HEK293 (cell line): ENCODE measurements at regions not wholly inside any gene's neighbourhood (a gene's known extent, or its start where the extent isn't known, plus 50 kb on each side); places are given as distances from the start of the nearest gene placed in this dataset.

Experiments
- CTCF ChIA-PET: fragments of 350-600 bp; formaldehyde crosslinking; extraction: SDS; loops from one replicate; lab custom pipeline; 2021; ENCODE audit warnings: antibody characterized with exemption; lab: Yijun Ruan, JAX
- POLR2A ChIA-PET: fragments of 300-600 bp; formaldehyde crosslinking; extraction: SDS; loops from one replicate; lab custom pipeline; 2020; ENCODE audit warnings: antibody characterized with exemption, inconsistent platforms; lab: Yijun Ruan, JAX
- H3K27ac ChIP-seq: fragments of 200-500 bp; sonication (Bioruptor generic); 2 replicates; pipeline ENCODE4 v1.5.1; 2014; ENCODE audit warnings: low read depth, low read length, control low read depth, inconsistent platforms; ENCODE audit errors: extremely low read depth
- H3K36me3 ChIP-seq, 2 experiments: fragments of 200-500 bp in 1 of 2; sonication (Bioruptor generic) in 1 of 2; 1 replicate in 1 of 2; 2 replicates in 1 of 2; pipeline ENCODE4 v1.5.1; 2014 to 2017; ENCODE audit warnings: inconsistent platforms in 2 of 2, low read length in 2 of 2; ENCODE audit not compliant: control insufficient read depth in 2 of 2, insufficient read depth in 1 of 2
- H3K4me1 ChIP-seq: fragments of 200-500 bp; sonication (Bioruptor generic); 2 replicates; pipeline ENCODE4 v1.5.1; 2014; ENCODE audit warnings: mild to moderate bottlenecking, low read length, inconsistent platforms; ENCODE audit not compliant: control insufficient read depth, insufficient read depth
- H3K4me3 ChIP-seq: 2 replicates; pipeline ENCODE4 v1.5.1; 2011; ENCODE audit warnings: low read depth, mild to moderate bottlenecking, control low read depth, low read length, moderate library complexity
- H3K9me3 ChIP-seq: fragments of 200-500 bp; sonication (Bioruptor generic); 2 replicates; pipeline ENCODE4 v1.5.1; 2014; ENCODE audit warnings: low read depth, low read length, inconsistent platforms; ENCODE audit not compliant: control insufficient read depth, insufficient read depth
- EGR2 ChIP-seq: fragments of 450-650 bp; formaldehyde crosslinking; IDR thresholded peaks from 2 replicates; pipeline ENCODE4 v1.5.1; 2016; ENCODE audit warnings: low read depth, missing biosample characterization, missing genetic modification characterization
- FEZF1 ChIP-seq: fragments of 450-650 bp; formaldehyde crosslinking; IDR thresholded peaks from 2 replicates; pipeline ENCODE4 v1.5.1; 2016; ENCODE audit warnings: missing biosample characterization, missing genetic modification characterization
- GLIS2 ChIP-seq: fragments of 450-650 bp; formaldehyde crosslinking; IDR thresholded peaks from 2 replicates; pipeline ENCODE4 v1.5.1; 2016; ENCODE audit warnings: missing biosample characterization, missing genetic modification characterization
- KLF10 ChIP-seq: fragments of 450-650 bp; IDR thresholded peaks from 2 replicates; pipeline ENCODE4 v1.5.1; 2018; ENCODE audit warnings: missing biosample characterization, mild to moderate bottlenecking, missing genetic modification characterization
- KLF8 ChIP-seq: fragments of 450-650 bp; formaldehyde crosslinking; IDR thresholded peaks from 2 replicates; pipeline ENCODE4 v1.5.1; 2016; ENCODE audit warnings: missing biosample characterization, missing genetic modification characterization
- PRDM4 ChIP-seq: fragments of 450-650 bp; formaldehyde crosslinking; IDR thresholded peaks from 2 replicates; pipeline ENCODE4 v1.5.1; 2017; ENCODE audit warnings: missing biosample characterization, missing genetic modification characterization
- REPIN1 ChIP-seq: fragments of 450-650 bp; formaldehyde crosslinking; IDR thresholded peaks from 2 replicates; pipeline ENCODE4 v1.5.1; 2017; ENCODE audit warnings: missing biosample characterization, missing genetic modification characterization, low read depth
- SETDB1 ChIP-seq: IDR thresholded peaks from one replicate; pipeline ENCODE4 v1.6.1; 2017; ENCODE audit warnings: mild to moderate bottlenecking, low read length, moderate library complexity, mixed read lengths; ENCODE audit not compliant: insufficient read length
- SP2 ChIP-seq: fragments of 450-650 bp; formaldehyde crosslinking; IDR thresholded peaks from 2 replicates; pipeline ENCODE4 v1.5.1; 2016; ENCODE audit warnings: missing biosample characterization, missing genetic modification characterization
- ZBTB11 ChIP-seq: fragments of 450-650 bp; formaldehyde crosslinking; conservative IDR thresholded peaks from 2 replicates; pipeline ENCODE4 v1.5.1; 2016; ENCODE audit warnings: low read depth, missing biosample characterization, missing genetic modification characterization
- ZFP37 ChIP-seq: fragments of 450-650 bp; formaldehyde crosslinking; IDR thresholded peaks from 2 replicates; pipeline ENCODE4 v1.5.1; 2016; ENCODE audit warnings: missing biosample characterization, missing genetic modification characterization
- ZFP69B ChIP-seq: fragments of 450-650 bp; formaldehyde crosslinking; IDR thresholded peaks from 2 replicates; pipeline ENCODE4 v1.5.1; 2016; ENCODE audit warnings: missing biosample characterization, missing genetic modification characterization
- ZNF114 ChIP-seq: fragments of 450-650 bp; formaldehyde crosslinking; IDR thresholded peaks from 2 replicates; pipeline ENCODE4 v1.5.0; 2017; ENCODE audit warnings: missing biosample characterization, missing genetic modification characterization
- ZNF18 ChIP-seq: fragments of 450-650 bp; formaldehyde crosslinking; IDR thresholded peaks from 2 replicates; pipeline ENCODE4 v1.5.1; 2016; ENCODE audit warnings: missing biosample characterization, missing genetic modification characterization
- ZNF221 ChIP-seq: fragments of 450-650 bp; formaldehyde crosslinking; IDR thresholded peaks from 2 replicates; pipeline ENCODE4 v1.5.1; 2017; ENCODE audit warnings: missing biosample characterization, missing genetic modification characterization, borderline replicate concordance
- ZNF266 ChIP-seq: fragments of 450-650 bp; formaldehyde crosslinking; IDR thresholded peaks from 2 replicates; pipeline ENCODE4 v1.5.1; 2016; ENCODE audit warnings: missing biosample characterization, missing genetic modification characterization, low read depth
- ZNF280D ChIP-seq: fragments of 450-650 bp; formaldehyde crosslinking; IDR thresholded peaks from 2 replicates; pipeline ENCODE4 v1.5.1; 2016; ENCODE audit warnings: missing biosample characterization, missing genetic modification characterization
- ZNF341 ChIP-seq: fragments of 450-650 bp; formaldehyde crosslinking; IDR thresholded peaks from 2 replicates; pipeline ENCODE4; 2016; ENCODE audit warnings: low read depth, missing biosample characterization, missing genetic modification characterization
- ZNF350 ChIP-seq: fragments of 450-650 bp; formaldehyde crosslinking; IDR thresholded peaks from 2 replicates; pipeline ENCODE4 v1.5.0; 2017; ENCODE audit warnings: missing biosample characterization, mild to moderate bottlenecking, missing genetic modification characterization
- ZNF433 ChIP-seq: fragments of 450-650 bp; formaldehyde crosslinking; IDR thresholded peaks from 2 replicates; pipeline ENCODE4 v1.5.1; 2016; ENCODE audit warnings: missing biosample characterization, missing genetic modification characterization, low read depth
- ZNF501 ChIP-seq: fragments of 450-650 bp; formaldehyde crosslinking; IDR thresholded peaks from 2 replicates; pipeline ENCODE4 v1.5.1; 2016; ENCODE audit warnings: missing biosample characterization, missing genetic modification characterization
- ZNF514 ChIP-seq: fragments of 450-650 bp; formaldehyde crosslinking; IDR thresholded peaks from 2 replicates; pipeline ENCODE4 v1.5.1; 2016; ENCODE audit warnings: missing biosample characterization, missing genetic modification characterization
- ZNF530 ChIP-seq: fragments of 450-650 bp; formaldehyde crosslinking; IDR thresholded peaks from 2 replicates; pipeline ENCODE4 v1.5.1; 2016; ENCODE audit warnings: low read depth, missing biosample characterization, missing genetic modification characterization
- ZNF580 ChIP-seq: fragments of 450-650 bp; formaldehyde crosslinking; IDR thresholded peaks from 2 replicates; pipeline ENCODE4 v1.5.1; 2016; ENCODE audit warnings: missing biosample characterization, missing genetic modification characterization
- ZNF776 ChIP-seq: fragments of 450-650 bp; formaldehyde crosslinking; IDR thresholded peaks from 2 replicates; pipeline ENCODE4 v1.5.0; 2017; ENCODE audit warnings: missing biosample characterization, missing genetic modification characterization, borderline replicate concordance
- ZNF777 ChIP-seq: fragments of 450-650 bp; formaldehyde crosslinking; IDR thresholded peaks from 2 replicates; pipeline ENCODE4 v1.5.1; 2017; ENCODE audit warnings: missing biosample characterization, missing genetic modification characterization, borderline replicate concordance
- ZSCAN30 ChIP-seq: fragments of 450-650 bp; IDR thresholded peaks from 2 replicates; pipeline ENCODE4 v1.5.1; 2018; ENCODE audit warnings: missing biosample characterization, mild to moderate bottlenecking, missing genetic modification characterization, moderate library complexity

GRCh38 chr3:32045091-32045915 lies 61.1 kb upstream of the GPD1L start (continued):
- TF ChIP-seq ZBTB11 (tag by site-specific recombination), result no peak
- no peak for TF ChIP-seq ZNF776 (tag by site-specific recombination)
- peak; percentile 17; the same call in 1 of the 2 replicates for TF ChIP-seq FEZF1 (tag by site-specific recombination)
- TF ChIP-seq ZNF221 (tag by site-specific recombination), result no peak
- TF ChIP-seq ZNF514 (tag by site-specific recombination), result no peak
- 0 out of 2 replicates have a peak, but pooled peaks have one; percentile 29 for TF ChIP-seq ZNF350
- TF ChIP-seq ZNF18, result peak; percentile 57; the same call in 1 of the 2 replicates
- no peak for TF ChIP-seq ZNF501 (tag by site-specific recombination)
- TF ChIP-seq EGR2 (tag by site-specific recombination), result no peak
- TF ChIP-seq ZFP69B, result no peak
- no peak for TF ChIP-seq ZNF341 (tag by site-specific recombination)
- TF ChIP-seq SETDB1, result peak; percentile 13
- no peak for TF ChIP-seq ZNF580 (tag by site-specific recombination)
- TF ChIP-seq ZNF433 (tag by site-specific recombination), result no peak
- no peak for TF ChIP-seq KLF8 (tag by site-specific recombination)
- TF ChIP-seq SP2 (tag by site-specific recombination), result no peak
- no peak for TF ChIP-seq ZNF266
- no peak for TF ChIP-seq REPIN1 (tag by site-specific recombination)
- TF ChIP-seq, all 188 proteins: peak for 8

- no peaks in the 10 kb centered on the region for H3K36me3 ChIP-seq
- POLR2A ChIA-PET, result no interaction called here
- H3K27ac ChIP-seq, result no peak overlapping the region; the same call in 1 of the 2 replicates
- H3K4me1 ChIP-seq, result peaks cover 6% of the 10 kb centered on the region
- CTCF ChIA-PET, result interaction anchor here (0.7 to 1.0 kb wide), 3 partner anchors 26 to 1002 kb away, joined by 3 to 4 read pairs (median 3); no protein-coding TSS in a partner anchor
- H3K4me3 ChIP-seq, result no peak overlapping the region
- TF ChIP-seq ZNF530 (no peak), ZNF280D (tag by site-specific recombination) (no peak), ZNF777 (tag by site-specific recombination) (no peak), ZFP37 (tag by site-specific recombination) (no peak), FEZF1 (tag by site-specific recombination) (no peak), PRDM4 (tag by site-specific recombination) (no peak), ZNF114 (tag by site-specific recombination) (no peak), EGR2 (tag by site-specific recombination) (no peak), GLIS2 (no peak), ZSCAN30 (tag by site-specific recombination) (no peak), KLF10 (no peak)
- H3K9me3 ChIP-seq, result no peaks in the 10 kb centered on the region
Measured at GRCh38 chr3:32046102-32046501, 60.3 kb upstream of the GPD1L start.
